AG04450 (cell line): ENCODE measurements at regions not wholly inside any gene's neighbourhood (a gene's known extent, or its start where the extent isn't known, plus 50 kb on each side); places are given as distances from the start of the nearest gene placed in this dataset.

Experiments used
- CTCF ChIA-PET: fragments of 300-600, 350-600 bp; formaldehyde crosslinking; extraction: SDS; loops from one replicate; lab custom pipeline; 2022; ENCODE audit warnings: antibody characterized with exemption, inconsistent platforms; lab: Charles Lee
- POLR2A ChIA-PET: fragments of 350-600 bp; formaldehyde crosslinking; extraction: SDS; loops from one replicate; lab custom pipeline; 2021; ENCODE audit warnings: antibody characterized with exemption, inconsistent platforms; lab: Yijun Ruan, JAX
- DNase-seq: peaks from one replicate; pipeline ENCODE4 v3.0.0-alpha.2; 2011; ENCODE audit warnings: low read depth, low spot score
- H3K27ac ChIP-seq: one replicate; pipeline ENCODE4 v1.5.1; 2012; ENCODE audit warnings: low read depth, low read length, control low read depth
- H3K27me3 ChIP-seq: one replicate; pipeline ENCODE4 v1.6.0; 2012; ENCODE audit warnings: low read length; ENCODE audit not compliant: control insufficient read depth, insufficient read depth
- H3K4me3 ChIP-seq: 2 replicates; pipeline ENCODE4 v1.5.1; 2011; ENCODE audit warnings: mild to moderate bottlenecking, low read depth, low read length, control low read depth
- H3K9me3 ChIP-seq: 2 replicates; pipeline ENCODE4 v1.5.1; 2012; ENCODE audit warnings: low read length; ENCODE audit not compliant: control insufficient read depth, insufficient read depth
- TF ChIP-seq, protein P1 (sequence below): IDR thresholded peaks from 2 replicates; pipeline ENCODE4 v1.5.1; 2011; ENCODE audit warnings: low read depth, low read length, control low read depth, inconsistent platforms

DNA sequence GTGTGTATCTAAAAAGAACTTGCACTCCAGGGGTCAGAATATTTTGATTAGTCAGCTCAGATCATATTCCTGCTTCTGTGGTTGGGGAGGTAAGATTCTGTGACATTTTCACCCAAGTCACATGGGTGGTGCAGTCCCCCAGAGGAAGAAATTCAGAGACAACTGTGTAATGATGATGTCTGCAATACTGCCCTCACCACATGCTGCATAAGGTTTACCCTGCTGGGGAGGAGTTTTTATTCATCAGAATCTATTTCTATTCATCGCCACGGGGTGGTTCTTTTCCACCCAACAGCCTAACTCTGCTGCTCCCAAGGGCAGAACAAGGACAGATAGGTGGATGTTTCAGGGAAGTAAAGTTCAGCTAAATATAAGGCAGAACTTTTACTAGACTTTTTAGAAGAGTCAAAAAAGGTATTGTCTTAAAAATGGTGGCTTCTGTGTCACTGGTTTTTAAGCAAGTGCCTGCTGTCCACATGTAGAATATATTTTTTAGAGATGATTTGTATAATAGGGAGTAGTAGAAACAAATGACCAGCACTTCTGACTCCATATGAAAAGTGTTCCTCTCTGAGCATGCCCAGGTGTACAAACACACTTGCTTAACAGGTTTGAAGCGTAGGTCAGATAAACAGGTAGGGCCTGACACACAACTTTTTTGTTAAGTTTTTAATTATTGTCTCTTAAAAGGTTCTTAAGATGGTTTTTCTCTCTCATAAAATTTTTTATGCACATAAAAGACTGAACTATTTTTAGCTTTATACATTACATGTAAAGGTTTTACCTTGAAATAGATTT lies 352.7 kb downstream of the LRRC70 start:
- ChIA-PET CTCF (no interaction called here), POLR2A (no interaction called here)
- TF ChIP-seq, protein P1, sequence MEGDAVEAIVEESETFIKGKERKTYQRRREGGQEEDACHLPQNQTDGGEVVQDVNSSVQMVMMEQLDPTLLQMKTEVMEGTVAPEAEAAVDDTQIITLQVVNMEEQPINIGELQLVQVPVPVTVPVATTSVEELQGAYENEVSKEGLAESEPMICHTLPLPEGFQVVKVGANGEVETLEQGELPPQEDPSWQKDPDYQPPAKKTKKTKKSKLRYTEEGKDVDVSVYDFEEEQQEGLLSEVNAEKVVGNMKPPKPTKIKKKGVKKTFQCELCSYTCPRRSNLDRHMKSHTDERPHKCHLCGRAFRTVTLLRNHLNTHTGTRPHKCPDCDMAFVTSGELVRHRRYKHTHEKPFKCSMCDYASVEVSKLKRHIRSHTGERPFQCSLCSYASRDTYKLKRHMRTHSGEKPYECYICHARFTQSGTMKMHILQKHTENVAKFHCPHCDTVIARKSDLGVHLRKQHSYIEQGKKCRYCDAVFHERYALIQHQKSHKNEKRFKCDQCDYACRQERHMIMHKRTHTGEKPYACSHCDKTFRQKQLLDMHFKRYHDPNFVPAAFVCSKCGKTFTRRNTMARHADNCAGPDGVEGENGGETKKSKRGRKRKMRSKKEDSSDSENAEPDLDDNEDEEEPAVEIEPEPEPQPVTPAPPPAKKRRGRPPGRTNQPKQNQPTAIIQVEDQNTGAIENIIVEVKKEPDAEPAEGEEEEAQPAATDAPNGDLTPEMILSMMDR = no peak
- Histone ChIP-seq H3K4me3 (no peak overlapping the region), H3K9me3 (no peaks in the 10 kb centered on the region; the same call in 1 of the 2 replicates), H3K27ac (no peak overlapping the region), H3K27me3 (no peaks in the 10 kb centered on the region)
- no peak for DNase-seq

DNA sequence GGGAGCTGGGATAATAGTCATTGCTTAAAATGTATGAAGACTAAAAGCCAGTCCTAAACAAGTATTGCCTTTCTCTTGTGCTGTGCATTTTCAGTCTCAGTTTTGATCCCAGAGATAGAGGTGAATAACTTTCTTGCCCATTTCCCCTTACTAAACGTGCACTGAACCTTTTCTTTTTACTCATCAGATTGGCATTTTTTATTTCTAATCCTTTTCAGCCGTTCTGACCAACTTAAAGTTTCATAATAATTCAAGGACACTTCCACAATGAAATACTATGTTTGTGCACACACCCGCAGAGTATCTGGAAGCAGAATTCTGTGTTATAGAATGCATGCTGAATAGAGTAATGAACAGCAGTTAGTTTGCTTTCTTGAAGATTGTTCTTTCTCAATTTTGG lies 343.6 kb downstream of the LRRC70 start:
- TF ChIP-seq, protein P1 = no peak
- CTCF ChIA-PET = no interaction called here
- no peaks in the 10 kb centered on the region for H3K27me3 ChIP-seq
- H3K9me3 ChIP-seq = no peaks in the 10 kb centered on the region
- H3K27ac ChIP-seq = no peak overlapping the region
- no peak for DNase-seq
- H3K4me3 ChIP-seq = no peak overlapping the region
- POLR2A ChIA-PET = no interaction called here

DNA sequence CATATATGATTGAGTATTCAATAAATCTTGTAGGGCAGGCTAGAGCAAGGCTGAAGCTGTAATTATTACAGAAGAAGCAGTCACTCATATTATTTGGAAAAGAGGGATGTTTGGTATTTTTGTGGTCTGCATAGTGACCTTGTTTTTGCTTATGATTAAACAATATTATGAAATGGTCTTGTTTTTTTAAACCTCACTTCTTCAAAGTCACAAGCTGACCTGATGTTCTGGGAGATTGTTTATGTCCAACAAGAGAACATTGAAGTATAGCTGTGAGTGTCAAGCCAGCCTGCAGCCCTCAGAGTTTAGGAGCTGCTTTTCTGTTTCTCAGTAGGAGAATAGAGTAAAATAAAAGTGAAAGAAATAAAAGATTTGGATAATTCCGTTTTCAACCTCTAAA lies 342.2 kb downstream of the LRRC70 start:
- H3K4me3 ChIP-seq = no peak overlapping the region
- H3K27ac ChIP-seq = no peak overlapping the region
- POLR2A ChIA-PET = no interaction called here
- TF ChIP-seq, protein P1 = no peak
- no peaks in the 10 kb centered on the region for H3K27me3 ChIP-seq
- no peak for DNase-seq
- no peaks in the 10 kb centered on the region for H3K9me3 ChIP-seq
- CTCF ChIA-PET = no interaction called here

DNA sequence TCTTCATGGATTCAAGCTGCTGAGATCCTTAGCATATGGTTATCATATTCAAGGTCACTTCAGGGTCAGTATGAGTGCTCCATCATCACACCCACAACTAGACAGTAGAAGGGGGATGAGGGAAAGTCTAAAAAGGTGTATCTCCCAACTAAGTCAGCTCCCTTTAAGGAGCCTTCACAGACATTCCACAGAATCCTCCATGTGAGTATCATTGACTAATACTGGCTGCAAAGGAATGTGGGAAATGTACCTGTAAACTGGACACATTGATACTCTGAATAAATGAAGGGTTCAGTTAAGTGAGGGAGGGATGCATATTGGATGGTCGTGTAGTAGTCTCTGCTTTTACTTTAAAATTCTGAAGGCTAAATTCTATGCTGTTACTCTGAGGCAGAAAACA lies 330.7 kb downstream of the LRRC70 start:
- no peak for DNase-seq
- Histone ChIP-seq H3K27me3 (no peaks in the 10 kb centered on the region), H3K9me3 (no peaks in the 10 kb centered on the region; the same call in 1 of the 2 replicates), H3K27ac (no peak overlapping the region), H3K4me3 (no peak overlapping the region)
- ChIA-PET CTCF (no interaction called here), POLR2A (no interaction called here)
- TF ChIP-seq, protein P1 = no peak

DNA sequence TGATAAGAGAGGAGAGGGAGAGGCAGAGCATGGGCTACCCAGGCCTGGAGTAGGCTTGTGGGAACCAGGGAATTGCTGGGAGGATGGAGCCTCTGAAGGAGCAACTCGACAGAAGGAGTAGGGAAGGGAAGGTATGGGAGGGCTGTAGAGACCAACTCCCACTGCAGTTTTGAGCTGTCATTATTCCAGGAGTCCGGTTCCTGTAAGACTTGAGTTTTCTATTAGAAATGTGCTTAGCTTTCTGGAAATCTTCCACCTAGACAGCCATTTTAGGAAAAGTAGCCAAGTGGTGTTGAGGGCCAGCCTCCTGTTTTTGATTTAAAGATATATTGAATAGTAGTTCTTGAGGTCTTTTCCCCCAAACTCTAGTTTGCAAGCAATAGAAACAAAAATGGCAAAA lies 323.5 kb downstream of the LRRC70 start:
- no peaks in the 10 kb centered on the region for H3K9me3 ChIP-seq
- TF ChIP-seq, protein P1 = no peak
- no peak for DNase-seq
- no peaks in the 10 kb centered on the region for H3K27me3 ChIP-seq
- CTCF ChIA-PET = no interaction called here
- no peak overlapping the region for H3K27ac ChIP-seq
- POLR2A ChIA-PET = no interaction called here
- no peak overlapping the region for H3K4me3 ChIP-seq
